Nephron progenitor cell (in vitro differentiated cells): ENCODE measurements at regions not wholly inside any gene's neighbourhood (a gene's known extent, or its start where the extent isn't known, plus 50 kb on each side); places are given as distances from the start of the nearest gene placed in this dataset.

Source experiments
- DNase-seq: peaks from one replicate; pipeline ENCODE4 v3.0.0; 2021
- H3K27ac Mint-ChIP-seq: 2 replicates; pipeline ENCODE4 v1.8.0; 2021; ENCODE audit warnings: mild to moderate bottlenecking, moderate library complexity, mixed read lengths
- H3K27me3 Mint-ChIP-seq: 2 replicates; pipeline ENCODE4 v1.8.0; 2021; ENCODE audit warnings: mild to moderate bottlenecking, low read depth, mixed read lengths; ENCODE audit not compliant: poor library complexity
- H3K36me3 Mint-ChIP-seq: 2 replicates; pipeline ENCODE4 v1.8.0; 2021; ENCODE audit warnings: low read depth, mixed read lengths
- H3K4me1 Mint-ChIP-seq: 2 replicates; pipeline ENCODE4 v1.8.0; 2021; ENCODE audit warnings: mixed read lengths
- H3K4me3 Mint-ChIP-seq: 2 replicates; pipeline ENCODE4 v1.8.0; 2021; ENCODE audit warnings: mild to moderate bottlenecking, moderate library complexity, mixed read lengths
- H3K9me3 Mint-ChIP-seq: 2 replicates; pipeline ENCODE4 v1.8.0; 2021; ENCODE audit warnings: mild to moderate bottlenecking, moderate library complexity, mixed read lengths
- CTCF ChIP-seq: fragments of 200-600 bp; sonication (generic); IDR thresholded peaks from 2 replicates; pipeline ENCODE4 v1.5.0; 2021; ENCODE audit warnings: antibody characterized with exemption

DNA sequence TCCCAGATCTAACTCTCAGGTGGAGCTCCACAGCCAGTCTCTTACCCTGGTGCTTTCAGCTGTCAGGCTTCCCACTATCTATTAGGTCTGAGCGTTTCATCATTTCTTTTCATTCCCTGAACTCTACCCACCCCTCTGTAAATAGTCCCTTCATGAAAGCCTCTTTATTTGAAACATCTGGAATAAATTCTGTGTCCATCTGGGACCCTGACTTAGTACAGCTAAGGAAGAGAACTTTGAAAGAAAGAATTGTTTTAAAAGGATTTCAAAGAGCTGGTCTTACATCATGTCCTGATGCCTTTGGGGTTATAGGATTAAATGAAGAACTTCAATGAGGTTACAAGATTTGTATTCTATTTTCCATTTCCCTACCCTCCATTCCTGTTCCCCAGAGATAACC, 388.5 kb upstream of the CA10 start:
- Mint-ChIP-seq H3K4me3 (no peak overlapping the region), H3K27me3 (no peaks in the 10 kb centered on the region), H3K27ac (no peak overlapping the region)

DNA sequence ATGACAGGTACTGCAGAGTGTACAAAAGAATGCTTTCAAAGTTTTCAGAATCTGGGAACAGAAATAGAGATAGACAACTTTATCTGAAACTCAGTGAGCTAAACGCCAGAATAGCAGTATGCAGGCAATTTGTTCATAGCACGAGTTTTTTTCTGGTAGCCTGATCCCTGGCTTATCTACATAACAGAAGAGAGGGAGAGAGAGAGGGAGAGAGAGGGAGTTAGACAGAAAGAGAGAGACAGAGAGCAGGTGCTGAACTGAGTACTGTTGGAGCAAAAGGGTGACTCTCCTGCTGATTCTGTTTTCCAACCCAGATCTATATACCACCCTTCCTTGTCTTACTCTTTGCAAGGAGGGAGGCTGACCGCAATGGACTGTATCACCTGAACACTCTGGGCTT, 388.0 kb upstream of the CA10 start:
- Mint-ChIP-seq H3K27ac (peak overlapping the region; percentile 76), H3K27me3 (no peaks in the 10 kb centered on the region), H3K4me1 (no peaks in the 10 kb centered on the region), H3K36me3 (no peaks in the 10 kb centered on the region), H3K4me3 (no peak overlapping the region), H3K9me3 (peaks cover 11% of the 10 kb centered on the region)
- TF ChIP-seq CTCF, result no peak
- DNase-seq, result no peak

More for the DNA sequence above, 388.5 kb upstream of the CA10 start:
- no peak for TF ChIP-seq CTCF
- no peaks in the 10 kb centered on the region for H3K36me3 Mint-ChIP-seq
- H3K9me3 Mint-ChIP-seq, result peaks cover 11% of the 10 kb centered on the region
- DNase-seq, result no peak
- H3K4me1 Mint-ChIP-seq, result no peaks in the 10 kb centered on the region

GRCh38 chr17:52537421-52537820, 378.9 kb upstream of the CA10 start:
- H3K36me3 Mint-ChIP-seq, result no peaks in the 10 kb centered on the region
- no peak for DNase-seq
- TF ChIP-seq CTCF, result no peak
- H3K4me1 Mint-ChIP-seq, result peaks cover 2% of the 10 kb centered on the region
- H3K4me3 Mint-ChIP-seq, result no peak overlapping the region
- H3K27ac Mint-ChIP-seq, result no peak overlapping the region
- no peaks in the 10 kb centered on the region for H3K27me3 Mint-ChIP-seq
- no peaks in the 10 kb centered on the region for H3K9me3 Mint-ChIP-seq

- Mint-ChIP-seq H3K4me3 (no peak overlapping the region), H3K4me1 (peaks cover 7% of the 10 kb centered on the region), H3K36me3 (no peaks in the 10 kb centered on the region), H3K27me3 (no peaks in the 10 kb centered on the region), H3K27ac (peak overlapping the region; percentile 23), H3K9me3 (no peaks in the 10 kb centered on the region)
- no peak for TF ChIP-seq CTCF
- DNase-seq, result no peak
Observed at GRCh38 chr17:52536489-52536888, 378.0 kb upstream of the CA10 start.

DNA sequence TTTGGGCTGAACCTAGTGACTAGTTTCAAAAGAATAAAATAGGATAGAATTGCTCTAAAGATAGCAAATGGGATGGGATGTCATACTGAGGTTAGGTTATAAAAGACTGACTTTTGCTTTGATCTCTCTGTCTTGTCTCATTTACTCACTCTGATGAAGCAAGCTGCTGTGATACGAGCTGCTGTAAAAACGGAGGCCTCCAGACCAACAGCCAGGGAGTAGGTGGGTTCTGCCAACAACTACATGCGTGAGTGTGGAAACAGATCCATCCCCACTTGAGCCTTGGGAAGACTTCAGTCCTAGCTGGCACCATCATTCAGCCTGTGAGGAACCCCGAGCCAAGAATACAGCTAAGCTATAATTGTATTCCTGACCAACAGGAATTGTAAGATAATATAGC, 373.9 kb upstream of the CA10 start:
- Mint-ChIP-seq H3K4me3 (no peak overlapping the region), H3K27ac (no peak overlapping the region), H3K9me3 (no peaks in the 10 kb centered on the region), H3K27me3 (no peaks in the 10 kb centered on the region), H3K36me3 (no peaks in the 10 kb centered on the region), H3K4me1 (peaks cover 7% of the 10 kb centered on the region)
- no peak for DNase-seq
- TF ChIP-seq CTCF, result no peak

DNA sequence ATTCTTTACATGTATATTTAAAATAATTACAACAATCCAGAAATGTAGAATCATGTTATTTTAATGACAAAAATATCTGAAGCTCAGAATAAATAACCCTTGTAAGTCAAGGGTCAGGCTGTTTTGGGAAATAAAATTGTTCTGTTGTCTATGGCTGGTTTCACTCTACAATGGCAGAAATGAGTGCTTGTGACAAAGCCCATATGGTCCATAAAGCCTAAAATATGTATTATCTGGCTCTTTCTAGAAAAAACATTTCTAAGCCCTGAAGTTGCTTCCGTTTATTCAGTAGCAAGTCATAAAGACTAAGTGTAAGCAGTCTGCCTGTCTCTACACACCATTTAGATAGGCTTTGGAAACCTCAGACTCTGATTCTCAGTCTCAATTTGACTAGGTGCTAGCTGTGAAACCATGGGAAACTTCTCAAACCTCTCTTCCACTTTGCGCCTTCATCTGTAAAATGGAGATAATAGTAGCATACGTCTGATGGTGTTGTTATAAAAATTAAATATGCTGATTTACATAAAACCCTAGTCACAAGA, 365.7 kb upstream of the CA10 start:
- Mint-ChIP-seq H3K27me3 (no peaks in the 10 kb centered on the region), H3K27ac (no peak overlapping the region), H3K4me3 (no peak overlapping the region), H3K4me1 (no peaks in the 10 kb centered on the region), H3K9me3 (peaks cover 4% of the 10 kb centered on the region), H3K36me3 (no peaks in the 10 kb centered on the region)
- DNase-seq, result no peak
- TF ChIP-seq CTCF, result no peak
